Stimulated activated naive B cell treated with anti-CD40 and anti-IgM and Interleukin-4, amounts not matched to agents 10 μg/mL and 1 μg/mL and 100 μg/mL, for 72 hours (primary cell): ENCODE measurements at regions not wholly inside any gene's neighbourhood (a gene's known extent, or its start where the extent isn't known, plus 50 kb on each side); places are given as distances from the start of the nearest gene placed in this dataset.

Experiments used
- ATAC-seq, 2 donors: fragments of 150-1000 bp; cut with Tn5 transposase; replicated peaks; 2 replicates each; pipeline ENCODE4 v1.10.0; 2021; ENCODE audit warnings: moderate library complexity in 1 of 2
- DNase-seq: peaks from one replicate; pipeline ENCODE4 v3.0.0; 2021
- H3K27ac Mint-ChIP-seq: one replicate; pipeline ENCODE4 v1.8.0; 2022; ENCODE audit warnings: mild to moderate bottlenecking, mixed read lengths
- H3K27me3 Mint-ChIP-seq, 2 donors: one replicate each; pipeline ENCODE4 v1.8.0; 2022; ENCODE audit warnings: mixed read lengths in 2 of 2
- H3K36me3 Mint-ChIP-seq, 2 donors: one replicate each; pipeline ENCODE4 v1.8.0; 2022; ENCODE audit warnings: mixed read lengths in 2 of 2, mild to moderate bottlenecking in 1 of 2
- H3K4me1 Mint-ChIP-seq, 2 donors: one replicate each; pipeline ENCODE4 v1.8.0; 2022; ENCODE audit warnings: mixed read lengths in 2 of 2, mild to moderate bottlenecking in 1 of 2
- H3K4me3 Mint-ChIP-seq, 2 donors: one replicate each; pipeline ENCODE4 v1.8.0; 2022; ENCODE audit warnings: mild to moderate bottlenecking in 2 of 2, mixed read lengths in 2 of 2, moderate library complexity in 1 of 2
- H3K9me3 Mint-ChIP-seq, 2 donors: one replicate each; pipeline ENCODE4 v1.8.0; 2022; ENCODE audit warnings: mixed read lengths in 2 of 2, mild to moderate bottlenecking in 1 of 2

- no peak overlapping the region for H3K4me3 Mint-ChIP-seq
- no peak for DNase-seq
- ATAC-seq: no peak
- H3K27ac Mint-ChIP-seq: no peak overlapping the region
- H3K36me3 Mint-ChIP-seq: no peaks in the 10 kb centered on the region
- no peaks in the 10 kb centered on the region for H3K27me3 Mint-ChIP-seq
- no peaks in the 10 kb centered on the region for H3K4me1 Mint-ChIP-seq
- H3K9me3 Mint-ChIP-seq: peaks cover 2 to 4% of the 10 kb centered on the region in 2 donors
These were observed 1564.8 kb downstream of the RPA4 start for GRCh38 chrX:98448524-98448923.

- Mint-ChIP-seq H3K4me1 (no peaks in the 10 kb centered on the region), H3K36me3 (no peaks in the 10 kb centered on the region), H3K27ac (no peak overlapping the region), H3K27me3 (no peaks in the 10 kb centered on the region), H3K4me3 (no peak overlapping the region), H3K9me3 (no peaks in the 10 kb centered on the region)
- no peak for DNase-seq
- ATAC-seq: no peak
These were observed 1568.7 kb downstream of the RPA4 start for GRCh38 chrX:98452456-98452855.

GRCh38 chrX:98459669-98460068 lies 1576.0 kb downstream of the RPA4 start:
- Mint-ChIP-seq H3K9me3 (no peaks in the 10 kb centered on the region), H3K27me3 (no peaks in the 10 kb centered on the region), H3K36me3 (no peaks in the 10 kb centered on the region), H3K4me1 (no peaks in the 10 kb centered on the region), H3K4me3 (no peak overlapping the region), H3K27ac (no peak overlapping the region)
- DNase-seq (no peak), ATAC-seq (no peak)

GRCh38 chrX:98480606-98481005 lies 1596.9 kb downstream of the RPA4 start:
- H3K4me3 Mint-ChIP-seq: no peak overlapping the region

GRCh38 chrX:98481636-98482035 lies 1597.9 kb downstream of the RPA4 start:
- Mint-ChIP-seq H3K36me3 (no peaks in the 10 kb centered on the region), H3K27me3 (no peaks in the 10 kb centered on the region), H3K27ac (no peak overlapping the region), H3K4me1 (no peaks in the 10 kb centered on the region), H3K4me3 (no peak overlapping the region), H3K9me3 (peaks cover 0 to 2% of the 10 kb centered on the region in 2 donors)
- no peak for ATAC-seq
- no peak for DNase-seq

More at GRCh38 chrX:98480606-98481005, 1596.9 kb downstream of the RPA4 start:
- H3K27ac Mint-ChIP-seq: no peak overlapping the region
- no peak for ATAC-seq
- DNase-seq: no peak
- no peaks in the 10 kb centered on the region for H3K4me1 Mint-ChIP-seq
- no peaks in the 10 kb centered on the region for H3K27me3 Mint-ChIP-seq
- H3K9me3 Mint-ChIP-seq: peaks cover 0 to 2% of the 10 kb centered on the region in 2 donors
- no peaks in the 10 kb centered on the region for H3K36me3 Mint-ChIP-seq

GRCh38 chrX:98490670-98491069 lies 1607.0 kb downstream of the RPA4 start:
- ATAC-seq: no peak
- DNase-seq: no peak
- Mint-ChIP-seq H3K4me3 (no peak overlapping the region), H3K36me3 (no peaks in the 10 kb centered on the region), H3K9me3 (peaks cover 3 to 4% of the 10 kb centered on the region in 2 donors), H3K4me1 (no peaks in the 10 kb centered on the region), H3K27ac (no peak overlapping the region), H3K27me3 (no peaks in the 10 kb centered on the region)

GRCh38 chrX:98501426-98501825 lies 1617.7 kb downstream of the RPA4 start:
- H3K36me3 Mint-ChIP-seq: no peaks in the 10 kb centered on the region
- H3K4me1 Mint-ChIP-seq: no peaks in the 10 kb centered on the region
- no peak overlapping the region for H3K4me3 Mint-ChIP-seq
- H3K27me3 Mint-ChIP-seq: no peaks in the 10 kb centered on the region
- ATAC-seq: no peak
- no peak for DNase-seq
- H3K27ac Mint-ChIP-seq: no peak overlapping the region
- no peaks in the 10 kb centered on the region for H3K9me3 Mint-ChIP-seq

GRCh38 chrX:98506907-98507306 lies 1623.2 kb downstream of the RPA4 start:
- ATAC-seq: no peak
- H3K36me3 Mint-ChIP-seq: no peaks in the 10 kb centered on the region
- DNase-seq: no peak
- no peak overlapping the region for H3K27ac Mint-ChIP-seq
- peaks cover 3 to 4% of the 10 kb centered on the region in 2 donors for H3K9me3 Mint-ChIP-seq
- H3K4me3 Mint-ChIP-seq: no peak overlapping the region
- no peaks in the 10 kb centered on the region for H3K27me3 Mint-ChIP-seq
- H3K4me1 Mint-ChIP-seq: no peaks in the 10 kb centered on the region

- H3K4me3 Mint-ChIP-seq: no peak overlapping the region
- no peaks in the 10 kb centered on the region for H3K4me1 Mint-ChIP-seq
- peaks cover 2 to 4% of the 10 kb centered on the region in 2 donors for H3K9me3 Mint-ChIP-seq
- H3K27me3 Mint-ChIP-seq: no peaks in the 10 kb centered on the region
- ATAC-seq: no peak
- no peaks in the 10 kb centered on the region for H3K36me3 Mint-ChIP-seq
- no peak for DNase-seq
- H3K27ac Mint-ChIP-seq: no peak overlapping the region
These were observed 1630.3 kb downstream of the RPA4 start for GRCh38 chrX:98514032-98514431.

GRCh38 chrX:98516120-98516519 lies 1632.4 kb downstream of the RPA4 start:
- no peaks in the 10 kb centered on the region for H3K36me3 Mint-ChIP-seq
- H3K27me3 Mint-ChIP-seq: no peaks in the 10 kb centered on the region
- H3K9me3 Mint-ChIP-seq: peaks cover 2 to 4% of the 10 kb centered on the region in 2 donors
- no peak overlapping the region for H3K4me3 Mint-ChIP-seq
- ATAC-seq (no peak), DNase-seq (no peak)
- no peaks in the 10 kb centered on the region for H3K4me1 Mint-ChIP-seq
- no peak overlapping the region for H3K27ac Mint-ChIP-seq

GRCh38 chrX:98523026-98523425 lies 1639.3 kb downstream of the RPA4 start:
- no peak overlapping the region for H3K4me3 Mint-ChIP-seq
- peaks cover 0 to 3% of the 10 kb centered on the region in 2 donors for H3K9me3 Mint-ChIP-seq
- ATAC-seq (no peak), DNase-seq (no peak)
- H3K27ac Mint-ChIP-seq: no peak overlapping the region
- H3K4me1 Mint-ChIP-seq: no peaks in the 10 kb centered on the region
- no peaks in the 10 kb centered on the region for H3K36me3 Mint-ChIP-seq
- no peaks in the 10 kb centered on the region for H3K27me3 Mint-ChIP-seq

GRCh38 chrX:98523521-98523920 lies 1639.8 kb downstream of the RPA4 start:
- H3K4me1 Mint-ChIP-seq: no peaks in the 10 kb centered on the region
- ATAC-seq (no peak), DNase-seq (no peak)
- no peaks in the 10 kb centered on the region for H3K36me3 Mint-ChIP-seq
- H3K27me3 Mint-ChIP-seq: no peaks in the 10 kb centered on the region
- peaks cover 0 to 6% of the 10 kb centered on the region in 2 donors for H3K9me3 Mint-ChIP-seq
- H3K4me3 Mint-ChIP-seq: no peak overlapping the region
- no peak overlapping the region for H3K27ac Mint-ChIP-seq

GRCh38 chrX:98548519-98548918 lies 1664.8 kb downstream of the RPA4 start:
- Mint-ChIP-seq H3K4me1 (no peaks in the 10 kb centered on the region), H3K36me3 (no peaks in the 10 kb centered on the region), H3K9me3 (peaks cover 0 to 3% of the 10 kb centered on the region in 2 donors), H3K27me3 (no peaks in the 10 kb centered on the region), H3K4me3 (no peak overlapping the region), H3K27ac (no peak overlapping the region)
- ATAC-seq: no peak
- no peak for DNase-seq

- DNase-seq (no peak), ATAC-seq (no peak)
- Mint-ChIP-seq H3K9me3 (peaks cover 2 to 5% of the 10 kb centered on the region in 2 donors), H3K27ac (no peak overlapping the region), H3K4me1 (no peaks in the 10 kb centered on the region), H3K4me3 (no peak overlapping the region), H3K27me3 (no peaks in the 10 kb centered on the region), H3K36me3 (no peaks in the 10 kb centered on the region)
These were observed 1685.1 kb downstream of the RPA4 start for GRCh38 chrX:98568795-98569194.

- Mint-ChIP-seq H3K27ac (no peak overlapping the region), H3K9me3 (no peaks in the 10 kb centered on the region), H3K4me1 (no peaks in the 10 kb centered on the region), H3K27me3 (no peaks in the 10 kb centered on the region), H3K4me3 (no peak overlapping the region), H3K36me3 (no peaks in the 10 kb centered on the region)
- no peak for ATAC-seq
- no peak for DNase-seq
These were observed 1722.2 kb downstream of the RPA4 start for GRCh38 chrX:98605941-98606340.

GRCh38 chrX:98607739-98608138 lies 1724.0 kb downstream of the RPA4 start:
- DNase-seq: no peak
- Mint-ChIP-seq H3K4me3 (no peak overlapping the region), H3K4me1 (no peaks in the 10 kb centered on the region), H3K27ac (no peak overlapping the region), H3K36me3 (no peaks in the 10 kb centered on the region), H3K9me3 (no peaks in the 10 kb centered on the region), H3K27me3 (no peaks in the 10 kb centered on the region)
- no peak for ATAC-seq
